ENCODE measurements at regions not wholly inside any gene's neighbourhood (a gene's known extent, or its start where the extent isn't known, plus 50 kb on each side); places are given as distances from the start of the nearest gene placed in this dataset.

GRCh38 chr19:16000024-16000663 lies 51.3 kb downstream of the OR10H4 start:
- no peak for DNase-seq (ENCODE audit: low read depth, low spot score)

- DNase-seq (ENCODE audit: low read depth, low spot score), result no peak
These were observed 52.9 kb downstream of the OR10H4 start for GRCh38 chr19:16001481-16002312.

- no peak for DNase-seq (ENCODE audit: low read depth, low spot score)
These were observed 53.9 kb downstream of the OR10H4 start for GRCh38 chr19:16002406-16003384.

GRCh38 chr19:16003391-16003790 lies 54.6 kb downstream of the OR10H4 start:
- no peak for DNase-seq (ENCODE audit: low read depth, low spot score)

- no peak for DNase-seq (ENCODE audit: low read depth, low spot score)
These were observed 57.1 kb downstream of the OR10H4 start for GRCh38 chr19:16005925-16006324.

- no peak for DNase-seq (ENCODE audit: low read depth, low spot score)
These were observed 63.7 kb upstream of the TPM4 start for GRCh38 chr19:16012552-16012951.

- no peak for DNase-seq (ENCODE audit: low read depth, low spot score)
These were observed 63.0 kb upstream of the TPM4 start for GRCh38 chr19:16013181-16013850.

GRCh38 chr19:16013851-16014840 lies 62.1 kb upstream of the TPM4 start:
- DNase-seq (ENCODE audit: low read depth, low spot score), result no peak

GRCh38 chr19:16014923-16015804 lies 61.1 kb upstream of the TPM4 start:
- DNase-seq (ENCODE audit: low read depth, low spot score), result no peak

- no peak for DNase-seq (ENCODE audit: low read depth, low spot score)
These were observed 60.5 kb upstream of the TPM4 start for GRCh38 chr19:16015805-16016173.

- no peak for DNase-seq (ENCODE audit: low read depth, low spot score)
These were observed 59.8 kb upstream of the TPM4 start for GRCh38 chr19:16016226-16017137.

- no peak for DNase-seq (ENCODE audit: low read depth, low spot score)
These were observed 59.2 kb upstream of the TPM4 start for GRCh38 chr19:16017138-16017490.

- no peak for DNase-seq (ENCODE audit: low read depth, low spot score)
These were observed 58.1 kb upstream of the TPM4 start for GRCh38 chr19:16018106-16018755.

- DNase-seq (ENCODE audit: low read depth, low spot score), result no peak
These were observed 57.3 kb upstream of the TPM4 start for GRCh38 chr19:16018801-16019551.

- no peak for DNase-seq (ENCODE audit: low read depth, low spot score)
These were observed 56.4 kb upstream of the TPM4 start for GRCh38 chr19:16019691-16020448.

GRCh38 chr19:16021796-16022195 lies 54.5 kb upstream of the TPM4 start:
- no peak for DNase-seq (ENCODE audit: low read depth, low spot score)
